RWPE2 (cell line): ENCODE measurements at regions not wholly inside any gene's neighbourhood (a gene's known extent, or its start where the extent isn't known, plus 50 kb on each side); places are given as distances from the start of the nearest gene placed in this dataset.

Experiments
- ATAC-seq: fragments of 200-7000 bp; cut with Tn5 transposase; 3 replicates; pipeline ENCODE4 v1.9.1; 2021; ENCODE audit warnings: low read depth
- DNase-seq: peaks from one replicate; pipeline ENCODE4 v3.0.0-alpha.2; 2020; ENCODE audit warnings: low spot score
- H3K27ac ChIP-seq: fragments of 450-650 bp; 2 replicates; pipeline ENCODE4 v1.5.1; 2017; ENCODE audit warnings: mild to moderate bottlenecking; ENCODE audit not compliant: poor library complexity, severe bottlenecking
- H3K27me3 ChIP-seq: fragments of 250-450 bp; sonication (Bioruptor Pico); 2 replicates; pipeline ENCODE4 v1.5.1; 2021; ENCODE audit warnings: mild to moderate bottlenecking, moderate library complexity; ENCODE audit not compliant: insufficient read depth, poor library complexity, severe bottlenecking
- H3K36me3 ChIP-seq: fragments of 250-450 bp; sonication (Bioruptor Pico); 2 replicates; pipeline ENCODE4 v1.5.1; 2020; ENCODE audit warnings: low read depth, mild to moderate bottlenecking, moderate library complexity
- H3K4me1 ChIP-seq: fragments of 250-450 bp; sonication (Bioruptor Pico); 2 replicates; pipeline ENCODE4 v1.5.1; 2021; ENCODE audit warnings: mild to moderate bottlenecking, moderate library complexity; ENCODE audit not compliant: insufficient read depth, poor library complexity, severe bottlenecking
- H3K4me3 ChIP-seq: fragments of 250-450 bp; sonication (Bioruptor Pico); 2 replicates; pipeline ENCODE4 v1.5.1; 2021; ENCODE audit warnings: mild to moderate bottlenecking, moderate library complexity; ENCODE audit not compliant: severe bottlenecking
- H3K9me3 ChIP-seq: fragments of 250-450 bp; sonication (Bioruptor Pico); 2 replicates; pipeline ENCODE4 v1.5.1; 2021; ENCODE audit warnings: mild to moderate bottlenecking, moderate library complexity; ENCODE audit not compliant: severe bottlenecking
- TF ChIP-seq, protein P1 (sequence below): fragments of 450-650 bp; IDR thresholded peaks from one replicate; pipeline ENCODE4 v1.5.1; 2017; ENCODE audit warnings: mild to moderate bottlenecking, moderate library complexity; ENCODE audit not compliant: poor library complexity, severe bottlenecking

- no peak overlapping the region for H3K4me3 ChIP-seq
- TF ChIP-seq, protein P1, sequence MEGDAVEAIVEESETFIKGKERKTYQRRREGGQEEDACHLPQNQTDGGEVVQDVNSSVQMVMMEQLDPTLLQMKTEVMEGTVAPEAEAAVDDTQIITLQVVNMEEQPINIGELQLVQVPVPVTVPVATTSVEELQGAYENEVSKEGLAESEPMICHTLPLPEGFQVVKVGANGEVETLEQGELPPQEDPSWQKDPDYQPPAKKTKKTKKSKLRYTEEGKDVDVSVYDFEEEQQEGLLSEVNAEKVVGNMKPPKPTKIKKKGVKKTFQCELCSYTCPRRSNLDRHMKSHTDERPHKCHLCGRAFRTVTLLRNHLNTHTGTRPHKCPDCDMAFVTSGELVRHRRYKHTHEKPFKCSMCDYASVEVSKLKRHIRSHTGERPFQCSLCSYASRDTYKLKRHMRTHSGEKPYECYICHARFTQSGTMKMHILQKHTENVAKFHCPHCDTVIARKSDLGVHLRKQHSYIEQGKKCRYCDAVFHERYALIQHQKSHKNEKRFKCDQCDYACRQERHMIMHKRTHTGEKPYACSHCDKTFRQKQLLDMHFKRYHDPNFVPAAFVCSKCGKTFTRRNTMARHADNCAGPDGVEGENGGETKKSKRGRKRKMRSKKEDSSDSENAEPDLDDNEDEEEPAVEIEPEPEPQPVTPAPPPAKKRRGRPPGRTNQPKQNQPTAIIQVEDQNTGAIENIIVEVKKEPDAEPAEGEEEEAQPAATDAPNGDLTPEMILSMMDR, result no peak
- DNase-seq (no peak), ATAC-seq (no peak)
- H3K9me3 ChIP-seq, result no peaks in the 10 kb centered on the region
- H3K4me1 ChIP-seq, result peaks cover 19% of the 10 kb centered on the region
- no peak overlapping the region for H3K27ac ChIP-seq
- no peaks in the 10 kb centered on the region for H3K27me3 ChIP-seq
- H3K36me3 ChIP-seq, result no peaks in the 10 kb centered on the region
These were observed 115.2 kb upstream of the KIT start for GRCh38 chr4:54542540-54543041.

DNA sequence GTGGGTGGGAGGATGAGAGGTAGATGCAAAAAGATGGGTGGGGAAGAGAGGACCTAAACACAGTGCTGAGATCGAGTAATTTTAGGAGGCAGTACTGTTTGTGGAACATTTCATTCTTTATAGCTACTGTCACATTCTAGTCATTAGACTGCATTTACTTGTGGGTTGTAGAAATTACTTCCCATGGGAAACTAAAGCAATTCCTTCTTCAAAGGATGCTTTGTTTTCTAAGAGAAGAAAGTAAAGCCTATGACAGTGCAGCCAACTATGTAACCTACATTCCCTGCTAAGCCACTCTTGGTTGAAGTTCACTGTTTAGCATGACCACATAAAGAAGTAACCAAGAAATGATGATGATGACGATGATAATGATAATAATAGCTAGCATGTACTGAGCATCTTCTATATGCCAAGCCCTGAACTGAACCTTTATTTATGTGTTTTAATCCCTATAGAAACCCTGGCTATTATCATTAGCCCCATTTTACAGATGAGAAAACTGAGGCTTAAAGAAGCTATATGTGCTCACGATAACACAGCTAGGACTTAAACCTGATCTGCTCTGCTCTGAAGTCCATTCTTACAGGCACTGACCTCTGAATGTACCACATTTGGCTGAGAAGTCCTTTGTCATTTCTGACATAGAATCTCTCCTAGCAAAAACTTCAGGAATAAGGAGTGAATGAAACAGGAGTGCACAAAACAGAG, 114.5 kb upstream of the KIT start:
- H3K27me3 ChIP-seq, result no peaks in the 10 kb centered on the region
- no peaks in the 10 kb centered on the region for H3K9me3 ChIP-seq
- TF ChIP-seq, protein P1, result no peak
- no peak overlapping the region for H3K4me3 ChIP-seq
- no peak for DNase-seq
- H3K4me1 ChIP-seq, result peaks cover 20% of the 10 kb centered on the region
- H3K27ac ChIP-seq, result no peak overlapping the region
- no peaks in the 10 kb centered on the region for H3K36me3 ChIP-seq
- no peak for ATAC-seq

DNA sequence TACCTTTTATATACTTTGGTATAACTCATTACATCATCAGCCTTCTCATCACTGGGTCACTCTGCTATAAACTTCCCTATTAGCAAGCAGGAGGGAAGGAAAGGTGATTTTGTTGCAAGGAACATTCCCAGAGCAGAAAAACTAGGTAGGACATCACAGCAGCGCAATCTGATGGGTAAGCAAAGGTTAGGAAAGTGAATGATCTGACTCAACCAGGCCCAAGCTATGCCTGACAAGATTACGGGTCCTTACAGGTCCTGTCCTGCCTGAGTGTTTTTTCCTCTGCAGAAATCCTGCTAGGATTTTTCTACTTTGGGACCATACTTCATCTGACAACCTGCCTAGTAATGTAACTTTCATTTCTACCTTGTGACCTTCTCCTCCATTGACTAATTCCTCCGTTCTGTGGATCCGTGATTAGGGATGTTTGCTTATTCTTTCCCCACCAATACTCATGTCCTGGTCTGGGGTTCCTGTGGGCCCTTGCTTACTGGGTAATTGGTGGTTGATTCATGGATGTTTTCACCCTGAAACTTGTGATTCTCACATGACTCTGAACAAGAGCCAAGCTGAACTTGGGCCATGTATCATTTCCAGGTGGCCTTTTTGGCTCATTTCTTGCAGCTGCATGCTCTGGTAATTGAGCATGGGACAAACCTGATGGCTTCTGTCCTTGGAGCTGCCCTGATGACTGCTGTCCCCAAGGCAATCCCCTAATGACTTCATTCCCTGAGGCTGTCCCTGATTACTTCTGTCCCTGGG, 111.9 kb upstream of the KIT start:
- Histone ChIP-seq H3K27me3 (no peaks in the 10 kb centered on the region), H3K4me1 (peaks cover 20% of the 10 kb centered on the region), H3K9me3 (no peaks in the 10 kb centered on the region), H3K27ac (peak overlapping the region; percentile 54), H3K36me3 (no peaks in the 10 kb centered on the region), H3K4me3 (no peak overlapping the region)
- TF ChIP-seq, protein P1, result no peak
- ATAC-seq (peak; percentile 76), DNase-seq (no peak)

DNA sequence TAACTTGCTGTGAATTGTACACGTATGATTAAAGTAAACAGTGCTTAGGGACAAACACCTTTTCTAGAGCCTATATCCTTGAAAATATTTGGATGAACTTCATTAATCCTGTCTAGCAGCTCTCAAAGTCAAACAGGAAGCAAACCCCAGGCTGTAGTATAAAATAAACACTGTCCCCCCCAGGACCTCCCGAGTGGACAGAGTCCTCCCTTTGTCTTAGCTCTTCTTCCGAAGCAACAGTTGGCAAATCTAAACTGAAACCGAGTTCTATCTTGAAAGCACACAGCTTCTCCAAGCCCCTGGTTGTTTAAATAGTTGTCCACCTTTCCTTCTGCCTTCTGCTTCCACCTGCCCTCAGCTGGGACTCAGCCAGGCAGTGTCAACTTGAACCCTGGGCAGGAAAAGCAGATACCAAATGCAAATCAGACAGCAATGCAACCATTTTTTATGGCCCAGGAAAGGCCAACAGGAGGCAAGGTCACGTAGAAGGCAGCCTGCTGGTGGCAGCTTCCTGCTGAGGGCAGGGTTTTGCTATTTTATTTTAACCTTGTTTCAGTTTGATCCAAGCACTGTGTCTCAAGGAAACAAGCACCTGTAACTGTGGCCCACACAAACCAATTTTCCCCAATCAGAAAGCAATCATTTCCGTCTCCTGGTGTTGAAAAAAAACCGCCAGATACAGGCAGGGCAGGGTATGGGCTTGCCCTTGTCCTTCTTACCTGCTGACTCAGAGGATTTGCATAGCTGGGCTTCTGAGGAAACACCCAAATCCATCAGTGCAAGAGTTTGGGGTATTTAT, 110.3 kb upstream of the KIT start:
- TF ChIP-seq, protein P1, result no peak
- H3K27me3 ChIP-seq, result no peaks in the 10 kb centered on the region
- ATAC-seq, result peak; percentile 67

More for the DNA sequence above, 110.3 kb upstream of the KIT start:
- no peaks in the 10 kb centered on the region for H3K36me3 ChIP-seq
- no peaks in the 10 kb centered on the region for H3K9me3 ChIP-seq
- H3K4me3 ChIP-seq, result no peak overlapping the region
- DNase-seq, result no peak
- peaks cover 20% of the 10 kb centered on the region for H3K4me1 ChIP-seq
- H3K27ac ChIP-seq, result no peak overlapping the region
